Fibroblast of lung (primary cell): ENCODE measurements at regions not wholly inside any gene's neighbourhood (a gene's known extent, or its start where the extent isn't known, plus 50 kb on each side); places are given as distances from the start of the nearest gene placed in this dataset.

Source experiments
- DNase-seq, 2 donors: peaks; one replicate each; pipeline versions ENCODE4 v3.0.0 to v3.0.0-alpha.2; 2010; ENCODE audit warnings: low read depth in 2 of 2
- H2AFZ ChIP-seq: 2 replicates; pipeline ENCODE4 v1.5.1; 2012; ENCODE audit warnings: low read length, control low read depth, inconsistent platforms
- H3K27ac ChIP-seq: 2 replicates; pipeline ENCODE4 v1.5.1; 2011; ENCODE audit warnings: low read length, control low read depth; ENCODE audit not compliant: insufficient read depth
- H3K27me3 ChIP-seq: 2 replicates; pipeline ENCODE4 v1.5.1; 2011; ENCODE audit warnings: mild to moderate bottlenecking, low read length; ENCODE audit not compliant: control insufficient read depth, insufficient read depth
- H3K36me3 ChIP-seq: 2 replicates; pipeline ENCODE4 v1.5.1; 2011; ENCODE audit warnings: low read length; ENCODE audit not compliant: control insufficient read depth, insufficient read depth
- H3K4me1 ChIP-seq: 2 replicates; pipeline ENCODE4 v1.5.1; 2011; ENCODE audit warnings: low read length; ENCODE audit not compliant: control insufficient read depth, insufficient read depth; ENCODE audit errors: extremely low read depth
- H3K4me2 ChIP-seq: 2 replicates; pipeline ENCODE4 v1.5.1; 2011; ENCODE audit warnings: low read length, control low read depth; ENCODE audit not compliant: insufficient read depth; ENCODE audit errors: extremely low read depth
- H3K4me3 ChIP-seq, 4 experiments: fragments of 200-600 bp in 1 of 4; sonication (generic) in 1 of 4; replicated peaks in 1 of 4; 2 replicates each; pipeline ENCODE4 v1.5.1; 2011 to 2016; ENCODE audit warnings: low read length in 4 of 4, low read depth in 3 of 4, mild to moderate bottlenecking in 3 of 4, control low read depth in 2 of 4, inconsistent platforms in 1 of 4, mixed read lengths in 1 of 4; ENCODE audit not compliant: insufficient read depth in 1 of 4; ENCODE audit errors: control extremely low read depth in 1 of 4
- H3K79me2 ChIP-seq: 2 replicates; pipeline ENCODE4 v1.5.1; 2012; ENCODE audit warnings: mild to moderate bottlenecking, low read length, inconsistent platforms; ENCODE audit not compliant: control insufficient read depth, insufficient read depth
- H3K9ac ChIP-seq: 2 replicates; pipeline ENCODE4 v1.5.1; 2011; ENCODE audit warnings: mild to moderate bottlenecking, low read length, control low read depth; ENCODE audit not compliant: insufficient read depth
- H3K9me3 ChIP-seq: 2 replicates; pipeline ENCODE4 v1.5.1; 2012; ENCODE audit warnings: low read depth, low read length; ENCODE audit not compliant: control insufficient read depth, insufficient read depth
- H4K20me1 ChIP-seq: 2 replicates; pipeline ENCODE4 v1.5.1; 2011; ENCODE audit warnings: low read length; ENCODE audit not compliant: control insufficient read depth, insufficient read depth; ENCODE audit errors: extremely low read depth
- EZH2 ChIP-seq: IDR thresholded peaks from 2 replicates; pipeline ENCODE4 v1.5.1; 2012; ENCODE audit warnings: low read length, control low read depth, mild to moderate bottlenecking; ENCODE audit errors: missing control alignments
- TF ChIP-seq, protein P1 (sequence below), 2 donors: IDR thresholded peaks in 1 of 2; conservative IDR thresholded peaks in 1 of 2; 1 replicate in 1 of 2; 2 replicates in 1 of 2; pipeline ENCODE4 v1.5.1; 2011 to 2012; ENCODE audit warnings: low read length in 2 of 2, control low read depth in 1 of 2, inconsistent platforms in 1 of 2, low read depth in 1 of 2, mild to moderate bottlenecking in 1 of 2

GRCh38 chr3:519026-519425 lies 322.5 kb downstream of the CHL1 start:
- DNase-seq: no peak
- no peaks in the 10 kb centered on the region for H3K79me2 ChIP-seq
- no peaks in the 10 kb centered on the region for H3K9me3 ChIP-seq
- H3K27ac ChIP-seq: no peak overlapping the region
- no peak overlapping the region for H3K9ac ChIP-seq
- TF ChIP-seq, protein P1, sequence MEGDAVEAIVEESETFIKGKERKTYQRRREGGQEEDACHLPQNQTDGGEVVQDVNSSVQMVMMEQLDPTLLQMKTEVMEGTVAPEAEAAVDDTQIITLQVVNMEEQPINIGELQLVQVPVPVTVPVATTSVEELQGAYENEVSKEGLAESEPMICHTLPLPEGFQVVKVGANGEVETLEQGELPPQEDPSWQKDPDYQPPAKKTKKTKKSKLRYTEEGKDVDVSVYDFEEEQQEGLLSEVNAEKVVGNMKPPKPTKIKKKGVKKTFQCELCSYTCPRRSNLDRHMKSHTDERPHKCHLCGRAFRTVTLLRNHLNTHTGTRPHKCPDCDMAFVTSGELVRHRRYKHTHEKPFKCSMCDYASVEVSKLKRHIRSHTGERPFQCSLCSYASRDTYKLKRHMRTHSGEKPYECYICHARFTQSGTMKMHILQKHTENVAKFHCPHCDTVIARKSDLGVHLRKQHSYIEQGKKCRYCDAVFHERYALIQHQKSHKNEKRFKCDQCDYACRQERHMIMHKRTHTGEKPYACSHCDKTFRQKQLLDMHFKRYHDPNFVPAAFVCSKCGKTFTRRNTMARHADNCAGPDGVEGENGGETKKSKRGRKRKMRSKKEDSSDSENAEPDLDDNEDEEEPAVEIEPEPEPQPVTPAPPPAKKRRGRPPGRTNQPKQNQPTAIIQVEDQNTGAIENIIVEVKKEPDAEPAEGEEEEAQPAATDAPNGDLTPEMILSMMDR (conservative IDR thresholded peaks at IDR 0.05 in 1 of 2, IDR thresholded peaks at IDR 0.05 in 1 of 2; ENCODE audit: low read depth in 1 of 2, low read length in 2 of 2): no peak
- no peak for TF ChIP-seq EZH2
- no peak overlapping the region for H3K4me3 ChIP-seq
- no peaks in the 10 kb centered on the region for H3K36me3 ChIP-seq
- no peaks in the 10 kb centered on the region for H4K20me1 ChIP-seq
- no peaks in the 10 kb centered on the region for H3K4me1 ChIP-seq
- H2AFZ ChIP-seq: no peak overlapping the region
- H3K27me3 ChIP-seq: no peaks in the 10 kb centered on the region
- H3K4me2 ChIP-seq: no peak overlapping the region

DNA sequence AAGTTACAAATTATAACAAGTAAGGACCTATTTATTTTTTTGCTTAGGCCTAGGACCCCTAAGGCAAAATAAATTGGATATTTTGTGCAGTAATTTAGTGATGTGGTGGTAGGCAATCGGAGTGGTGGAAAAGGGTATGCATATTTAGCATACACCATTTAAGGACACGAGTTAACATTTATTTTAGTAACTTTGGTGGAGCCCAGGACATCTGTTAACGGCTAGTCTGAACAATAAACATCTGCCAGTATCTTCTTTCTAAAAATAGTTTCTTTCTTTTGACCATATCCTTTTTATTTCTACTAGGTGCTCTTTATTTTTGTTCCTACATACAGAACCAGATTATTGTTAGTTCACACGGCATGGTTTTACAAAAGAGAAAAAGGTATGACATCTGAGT lies 326.3 kb downstream of the CHL1 start:
- Histone ChIP-seq H3K27me3 (no peaks in the 10 kb centered on the region), H3K9ac (no peak overlapping the region)
- no peak for DNase-seq

GRCh38 chr3:525415-525814 lies 328.9 kb downstream of the CHL1 start:
- Histone ChIP-seq H3K79me2 (no peaks in the 10 kb centered on the region), H3K4me3 (no peak overlapping the region), H3K27me3 (no peaks in the 10 kb centered on the region), H3K9ac (no peak overlapping the region), H3K9me3 (no peaks in the 10 kb centered on the region), H2AFZ (no peak overlapping the region), H4K20me1 (no peaks in the 10 kb centered on the region), H3K27ac (no peak overlapping the region), H3K4me2 (no peak overlapping the region), H3K4me1 (no peaks in the 10 kb centered on the region), H3K36me3 (no peaks in the 10 kb centered on the region)
- DNase-seq: no peak
- no peak for TF ChIP-seq EZH2
- TF ChIP-seq, protein P1 (conservative IDR thresholded peaks at IDR 0.05 in 1 of 2, IDR thresholded peaks at IDR 0.05 in 1 of 2; ENCODE audit: low read depth in 1 of 2, low read length in 2 of 2): no peak

More for the DNA sequence above, 326.3 kb downstream of the CHL1 start:
- Histone ChIP-seq H3K4me1 (no peaks in the 10 kb centered on the region), H3K9me3 (no peaks in the 10 kb centered on the region), H4K20me1 (no peaks in the 10 kb centered on the region), H3K27ac (no peak overlapping the region), H2AFZ (no peak overlapping the region), H3K36me3 (no peaks in the 10 kb centered on the region), H3K4me2 (no peak overlapping the region), H3K79me2 (no peaks in the 10 kb centered on the region), H3K4me3 (no peak overlapping the region)
- TF ChIP-seq, protein P1 (conservative IDR thresholded peaks at IDR 0.05 in 1 of 2, IDR thresholded peaks at IDR 0.05 in 1 of 2; ENCODE audit: low read depth in 1 of 2, low read length in 2 of 2): no peak
- no peak for TF ChIP-seq EZH2
